KMS-11 (cell line): ENCODE measurements at regions not wholly inside any gene's neighbourhood (a gene's known extent, or its start where the extent isn't known, plus 50 kb on each side); places are given as distances from the start of the nearest gene placed in this dataset.
"Not testable (repeated sequence)": the region's sequence is repeated elsewhere in the genome, so short reads cannot be mapped to it uniquely, and the experiment has no call there.

Experiments used
- H2AFZ ChIP-seq: fragments of 200-600 bp; sonication (generic); 2 replicates; pipeline ENCODE4 v1.6.1; 2016; ENCODE audit warnings: antibody characterized with exemption, mixed run types, low read depth
- H3K27ac ChIP-seq: fragments of 200-600 bp; sonication (generic); 2 replicates; pipeline ENCODE4 v1.6.1; 2016; ENCODE audit warnings: mild to moderate bottlenecking, mixed run types
- H3K27me3 ChIP-seq: fragments of 200-600 bp; sonication (generic); 2 replicates; pipeline ENCODE4 v1.6.1; 2017; ENCODE audit warnings: mild to moderate bottlenecking, low read depth, mixed run types, moderate library complexity; ENCODE audit not compliant: insufficient read depth
- H3K36me3 ChIP-seq: fragments of 200-600 bp; sonication (generic); 2 replicates; pipeline ENCODE4 v1.6.1; 2017; ENCODE audit warnings: mild to moderate bottlenecking, mixed run types; ENCODE audit not compliant: insufficient read depth
- H3K4me1 ChIP-seq: fragments of 200-600 bp; sonication (generic); 2 replicates; pipeline ENCODE4 v1.6.1; 2016; ENCODE audit warnings: mild to moderate bottlenecking, low read depth, mixed run types; ENCODE audit not compliant: poor library complexity, severe bottlenecking
- H3K4me2 ChIP-seq: fragments of 200-600 bp; sonication (generic); 2 replicates; pipeline ENCODE4 v1.7.0; 2016; ENCODE audit warnings: mild to moderate bottlenecking, mixed run types
- H3K4me3 ChIP-seq: fragments of 200-600 bp; sonication (generic); IDR thresholded peaks from 2 replicates; pipeline ENCODE4 v1.6.1; 2017; ENCODE audit warnings: low read depth, low read length, mixed read lengths; ENCODE audit not compliant: insufficient read depth
- H3K79me2 ChIP-seq: fragments of 200-600 bp; sonication (generic); 2 replicates; pipeline ENCODE4 v1.6.1; 2016; ENCODE audit warnings: low read depth, mixed run types; ENCODE audit not compliant: insufficient read depth
- H3K9ac ChIP-seq: fragments of 200-600 bp; sonication (generic); 2 replicates; pipeline ENCODE4 v1.6.1; 2016; ENCODE audit warnings: mild to moderate bottlenecking, mixed run types
- H4K20me1 ChIP-seq: fragments of 200-600 bp; sonication (generic); 2 replicates; pipeline ENCODE4 v1.6.1; 2016; ENCODE audit warnings: mild to moderate bottlenecking, mixed run types; ENCODE audit not compliant: insufficient read depth
- CTCF ChIP-seq: fragments of 200-600 bp; sonication (generic); conservative IDR thresholded peaks from 2 replicates; pipeline ENCODE4 v1.6.1; 2017; ENCODE audit warnings: low read depth, mild to moderate bottlenecking, antibody characterized with exemption, low read length, moderate library complexity, mixed read lengths

GRCh38 chr4:133537780-133538281, 388.7 kb downstream of the PCDH10 start:
- Histone ChIP-seq H2AFZ (no peak overlapping the region), H3K4me3 (no peak overlapping the region), H3K9ac (no peak overlapping the region), H3K27ac (no peak overlapping the region), H3K4me1 (no peaks in the 10 kb centered on the region), H3K4me2 (no peak overlapping the region), H3K36me3 (no peaks in the 10 kb centered on the region), H3K27me3 (no peaks in the 10 kb centered on the region), H4K20me1 (no peaks in the 10 kb centered on the region), H3K79me2 (no peaks in the 10 kb centered on the region)
- no peak for TF ChIP-seq CTCF

DNA sequence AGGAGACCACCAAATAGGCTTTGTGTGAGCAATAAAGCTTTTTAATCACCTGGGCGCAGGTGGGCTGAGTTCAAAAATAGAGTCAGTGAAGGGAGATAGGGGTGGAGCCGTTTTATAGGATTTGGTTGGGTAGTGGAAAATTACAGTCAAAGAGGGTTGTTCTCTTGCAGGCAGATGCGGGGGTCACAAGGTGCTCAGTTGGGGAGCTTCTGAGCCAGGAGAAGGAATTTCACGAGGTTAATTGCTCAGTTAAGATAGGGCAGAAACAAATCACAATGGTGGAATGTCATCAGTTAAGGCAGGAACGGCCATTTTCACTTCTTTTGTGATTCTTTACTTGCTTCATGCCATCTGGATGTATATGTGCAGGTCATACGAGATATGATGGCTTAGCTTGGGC, 385.1 kb downstream of the PCDH10 start:
- H2AFZ ChIP-seq, H3K27me3 ChIP-seq, H3K9ac ChIP-seq, H3K36me3 ChIP-seq, H3K4me1 ChIP-seq, H3K4me3 ChIP-seq, H4K20me1 ChIP-seq, H3K27ac ChIP-seq, H3K4me2 ChIP-seq, H3K79me2 ChIP-seq: not testable (repeated sequence)

DNA sequence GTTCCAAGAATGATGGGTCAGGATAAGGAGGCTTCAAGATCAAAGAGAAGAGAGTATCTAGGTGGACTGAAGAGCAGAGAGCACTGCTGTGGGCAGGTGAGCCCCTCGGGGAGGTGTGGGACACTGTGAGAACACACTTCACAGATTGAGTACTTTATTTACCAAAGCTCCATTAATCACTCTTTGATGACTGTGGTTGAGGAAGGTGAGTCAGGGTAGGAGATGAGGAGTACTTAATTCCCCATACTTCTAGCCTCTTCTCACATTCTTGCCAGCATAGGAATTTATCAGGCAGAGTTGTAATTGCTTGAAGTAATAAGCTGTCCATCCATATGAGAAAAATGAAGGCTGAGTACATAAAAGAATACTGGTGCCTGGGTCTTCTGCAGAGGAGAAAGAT, 375.3 kb downstream of the PCDH10 start:
- no peak overlapping the region for H3K4me3 ChIP-seq
- no peaks in the 10 kb centered on the region for H3K79me2 ChIP-seq
- no peaks in the 10 kb centered on the region; the same call in 1 of the 2 replicates for H4K20me1 ChIP-seq
- H3K27me3 ChIP-seq = no peaks in the 10 kb centered on the region
- no peak overlapping the region for H2AFZ ChIP-seq
- no peak overlapping the region for H3K9ac ChIP-seq
- H3K27ac ChIP-seq = no peak overlapping the region
- H3K4me1 ChIP-seq = no peaks in the 10 kb centered on the region
- H3K4me2 ChIP-seq = no peak overlapping the region
- no peaks in the 10 kb centered on the region for H3K36me3 ChIP-seq
- TF ChIP-seq CTCF = no peak

GRCh38 chr4:133513901-133514300, 364.8 kb downstream of the PCDH10 start:
- Histone ChIP-seq H3K36me3 (no peaks in the 10 kb centered on the region), H2AFZ (no peak overlapping the region), H3K4me3 (no peak overlapping the region), H3K4me2 (no peak overlapping the region), H3K9ac (no peak overlapping the region), H3K79me2 (no peaks in the 10 kb centered on the region), H3K27me3 (no peaks in the 10 kb centered on the region), H4K20me1 (no peaks in the 10 kb centered on the region), H3K4me1 (no peaks in the 10 kb centered on the region), H3K27ac (no peak overlapping the region)
- no peak for TF ChIP-seq CTCF

DNA sequence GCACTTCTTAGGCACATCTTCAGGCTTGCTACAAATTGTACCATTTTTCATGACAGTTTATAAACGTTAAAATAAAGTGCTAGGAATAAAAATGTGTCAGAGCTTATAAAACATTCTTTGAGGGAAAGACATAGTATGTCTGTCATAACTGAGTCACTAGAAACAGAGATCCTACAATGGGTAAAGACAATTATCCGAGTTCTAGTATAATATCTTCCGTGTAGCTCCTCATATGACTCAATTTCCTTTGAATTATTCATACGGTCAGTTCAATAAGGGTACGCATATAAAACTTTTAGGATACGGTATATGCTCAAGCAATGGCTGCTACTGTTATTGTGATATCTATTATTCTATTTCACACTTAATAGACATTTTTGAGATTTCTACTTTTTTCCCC, 349.1 kb downstream of the PCDH10 start:
- no peak overlapping the region for H3K4me2 ChIP-seq
- H3K27me3 ChIP-seq = no peaks in the 10 kb centered on the region
- no peak overlapping the region for H2AFZ ChIP-seq
- no peaks in the 10 kb centered on the region for H3K4me1 ChIP-seq
- no peak overlapping the region for H3K4me3 ChIP-seq
- no peaks in the 10 kb centered on the region for H3K36me3 ChIP-seq
- no peaks in the 10 kb centered on the region for H4K20me1 ChIP-seq
- no peak overlapping the region for H3K27ac ChIP-seq
- no peak overlapping the region for H3K9ac ChIP-seq
- TF ChIP-seq CTCF = no peak
- no peaks in the 10 kb centered on the region for H3K79me2 ChIP-seq
